ENCODE measurements at regions not wholly inside any gene's neighbourhood (a gene's known extent, or its start where the extent isn't known, plus 50 kb on each side); places are given as distances from the start of the nearest gene placed in this dataset.
"Not testable (repeated sequence)": the region's sequence is repeated elsewhere in the genome, so short reads cannot be mapped to it uniquely, and the experiment has no call there.

DNA sequence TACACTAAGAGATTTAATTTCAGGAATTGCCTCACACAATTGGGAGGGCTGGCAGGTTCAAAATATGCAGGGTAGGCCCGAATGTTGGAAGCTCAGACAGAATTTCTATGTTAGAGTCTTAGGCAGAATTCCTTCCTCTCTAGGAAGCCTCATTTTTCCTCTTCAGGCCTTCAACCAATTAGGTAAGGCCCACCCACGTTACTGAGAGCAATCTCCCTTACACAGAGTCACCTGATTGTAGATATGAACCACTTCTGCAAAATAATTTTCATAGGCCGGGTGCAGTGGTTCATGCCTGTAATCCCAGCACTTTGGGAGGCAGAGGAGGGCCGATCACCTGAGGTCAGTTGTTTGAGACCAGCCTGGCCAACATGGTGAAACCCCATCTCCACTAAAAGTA, 50.2 kb upstream of the HIVEP1 start:
- DNase-seq (no peak), ATAC-seq (no peak)
- H3K4me3 Mint-ChIP-seq = no peak overlapping the region
- no peak overlapping the region for H3K27ac Mint-ChIP-seq
- H3K36me3 Mint-ChIP-seq = no peaks in the 10 kb centered on the region
- CTCF ChIA-PET = no interaction called here
- H3K9me3 Mint-ChIP-seq (ENCODE audit: low read depth) = no peaks in the 10 kb centered on the region
- peaks cover 2% of the 10 kb centered on the region for H3K27me3 Mint-ChIP-seq
- H3K4me1 Mint-ChIP-seq = no peaks in the 10 kb centered on the region

- CTCF ChIA-PET = no interaction called here
- Mint-ChIP-seq H3K27me3 (peaks cover 4% of the 10 kb centered on the region), H3K9me3 (ENCODE audit: low read depth) (no peaks in the 10 kb centered on the region), H3K27ac (no peak overlapping the region), H3K36me3 (no peaks in the 10 kb centered on the region), H3K4me1 (no peaks in the 10 kb centered on the region), H3K4me3 (no peak overlapping the region)
- ATAC-seq (no peak), DNase-seq (no peak)
Observed at GRCh38 chr6:11960909-11961779, 51.0 kb upstream of the HIVEP1 start.

DNA sequence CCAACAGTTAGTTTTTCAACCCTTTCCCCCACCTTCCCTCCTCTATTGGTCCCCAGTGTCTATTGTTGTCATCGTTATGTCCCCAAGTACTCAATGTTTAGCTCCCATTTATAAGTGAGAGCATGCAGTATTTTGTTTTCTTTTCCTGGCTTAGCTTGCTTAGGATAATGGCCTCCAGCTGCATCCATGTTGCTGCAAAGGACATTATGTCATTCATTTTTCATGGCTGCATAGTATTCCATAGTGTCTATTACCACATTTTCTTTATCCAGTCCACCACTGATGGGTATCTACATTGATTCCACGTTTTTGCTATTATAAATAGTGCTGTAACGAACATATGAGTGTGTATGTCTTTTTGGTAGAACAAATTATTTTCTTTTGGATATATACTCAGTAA, 55.3 kb upstream of the HIVEP1 start:
- no peaks in the 10 kb centered on the region for H3K4me1 Mint-ChIP-seq
- CTCF ChIA-PET = no interaction called here
- H3K4me3 Mint-ChIP-seq = no peak overlapping the region
- ATAC-seq = no peak
- DNase-seq = no peak
- no peaks in the 10 kb centered on the region for H3K36me3 Mint-ChIP-seq
- no peaks in the 10 kb centered on the region for H3K9me3 Mint-ChIP-seq (ENCODE audit: low read depth)
- H3K27me3 Mint-ChIP-seq = peaks cover 11% of the 10 kb centered on the region
- H3K27ac Mint-ChIP-seq = no peak overlapping the region

DNA sequence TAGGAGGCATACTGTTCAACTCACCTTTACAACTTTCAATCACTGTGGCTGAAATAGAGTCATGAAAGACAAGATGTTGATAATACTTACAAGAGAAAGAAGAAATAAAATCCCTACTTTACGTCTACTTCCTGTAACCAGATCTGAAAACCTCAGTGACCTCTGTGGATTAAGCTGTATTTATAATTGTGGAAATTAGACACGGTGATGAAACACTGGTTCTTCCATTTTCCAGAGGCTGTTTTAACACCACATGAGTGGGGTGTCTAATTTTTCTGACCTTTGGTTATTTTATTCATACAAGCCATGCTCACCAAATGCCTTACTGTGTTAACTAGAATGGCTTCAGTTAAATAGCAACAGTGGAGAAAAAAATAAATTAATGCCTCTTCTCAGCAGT, 58.5 kb upstream of the HIVEP1 start:
- Mint-ChIP-seq H3K4me1 (no peaks in the 10 kb centered on the region), H3K36me3 (no peaks in the 10 kb centered on the region), H3K4me3 (no peak overlapping the region), H3K27ac (no peak overlapping the region), H3K9me3 (ENCODE audit: low read depth) (no peaks in the 10 kb centered on the region), H3K27me3 (peaks cover 12% of the 10 kb centered on the region)
- no peak for DNase-seq
- ATAC-seq = no peak
- CTCF ChIA-PET = no interaction called here

GRCh38 chr6:11952316-11952715, 59.8 kb upstream of the HIVEP1 start:
- Mint-ChIP-seq H3K9me3 (ENCODE audit: low read depth) (no peaks in the 10 kb centered on the region), H3K4me1 (no peaks in the 10 kb centered on the region), H3K36me3 (no peaks in the 10 kb centered on the region), H3K27me3 (peaks cover 12% of the 10 kb centered on the region), H3K4me3 (no peak overlapping the region), H3K27ac (no peak overlapping the region)
- ATAC-seq (no peak), DNase-seq (no peak)
- CTCF ChIA-PET = interaction anchor here (0.8 kb wide), 1 partner anchor 297 kb away, joined by 5 read pairs; no protein-coding TSS in a partner anchor

- CTCF ChIA-PET = no interaction called here
- no peaks in the 10 kb centered on the region for H3K9me3 Mint-ChIP-seq (ENCODE audit: low read depth)
- ATAC-seq (no peak), DNase-seq (no peak)
- H3K27ac Mint-ChIP-seq = no peak overlapping the region
- H3K36me3 Mint-ChIP-seq = no peaks in the 10 kb centered on the region
- H3K4me3 Mint-ChIP-seq = no peak overlapping the region
- H3K4me1 Mint-ChIP-seq = no peaks in the 10 kb centered on the region
- H3K27me3 Mint-ChIP-seq = peaks cover 12% of the 10 kb centered on the region
Observed at GRCh38 chr6:11951868-11952267, 60.2 kb upstream of the HIVEP1 start.

DNA sequence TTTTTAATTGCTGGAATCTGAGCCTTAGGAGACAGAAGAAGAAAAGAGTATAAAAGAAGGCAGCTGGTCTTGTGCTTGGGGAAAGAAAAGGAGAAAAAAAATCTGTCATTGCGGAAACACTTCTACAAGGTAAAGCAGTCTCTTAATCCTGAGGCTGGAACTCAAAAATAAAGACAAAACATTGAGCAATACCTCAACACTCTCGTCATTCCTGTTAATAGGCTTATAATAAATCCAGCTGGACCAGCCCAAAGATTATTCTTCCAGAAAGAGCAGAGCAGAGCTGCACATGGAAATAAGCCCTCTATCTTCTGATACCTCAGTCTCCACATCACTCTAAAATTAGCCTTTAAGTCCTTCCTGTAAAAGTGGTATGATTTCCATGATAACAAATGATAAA, 62.0 kb upstream of the HIVEP1 start:
- no peaks in the 10 kb centered on the region for H3K9me3 Mint-ChIP-seq (ENCODE audit: low read depth)
- no peak overlapping the region for H3K27ac Mint-ChIP-seq
- H3K4me3 Mint-ChIP-seq = no peak overlapping the region
- CTCF ChIA-PET = no interaction called here
- no peak for DNase-seq
- no peaks in the 10 kb centered on the region for H3K4me1 Mint-ChIP-seq
- peaks cover 10% of the 10 kb centered on the region for H3K27me3 Mint-ChIP-seq
- no peak for ATAC-seq
- H3K36me3 Mint-ChIP-seq = no peaks in the 10 kb centered on the region

DNA sequence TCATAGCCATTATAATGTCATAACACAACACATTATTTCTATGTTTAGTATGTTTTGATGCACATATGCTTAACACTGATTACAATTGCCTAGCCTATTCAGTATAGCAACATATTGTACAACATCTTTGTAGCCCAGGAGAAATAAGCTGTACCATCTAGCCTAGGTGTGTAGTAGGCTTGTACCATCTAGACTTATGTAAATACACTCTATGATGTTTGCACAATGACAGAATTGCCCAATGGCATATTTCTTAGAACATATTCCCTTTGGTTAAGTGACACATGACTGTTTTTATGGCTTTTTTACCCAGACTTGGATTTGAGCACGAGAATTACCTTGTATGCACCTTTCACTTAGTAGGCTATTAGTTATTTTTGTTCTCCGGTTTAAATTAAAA, 64.5 kb upstream of the HIVEP1 start:
- no peaks in the 10 kb centered on the region for H3K9me3 Mint-ChIP-seq (ENCODE audit: low read depth)
- no peak overlapping the region for H3K4me3 Mint-ChIP-seq
- no peak for ATAC-seq
- no peaks in the 10 kb centered on the region for H3K4me1 Mint-ChIP-seq
- H3K36me3 Mint-ChIP-seq = no peaks in the 10 kb centered on the region
- H3K27ac Mint-ChIP-seq = no peak overlapping the region
- DNase-seq = no peak
- peaks cover 8% of the 10 kb centered on the region for H3K27me3 Mint-ChIP-seq
- CTCF ChIA-PET = no interaction called here

- no peaks in the 10 kb centered on the region for H3K4me1 Mint-ChIP-seq
- DNase-seq (no peak), ATAC-seq (no peak)
- no peak overlapping the region for H3K27ac Mint-ChIP-seq
- peaks cover 4% of the 10 kb centered on the region for H3K27me3 Mint-ChIP-seq
- H3K9me3 Mint-ChIP-seq (ENCODE audit: low read depth) = no peaks in the 10 kb centered on the region
- no peaks in the 10 kb centered on the region for H3K36me3 Mint-ChIP-seq
- CTCF ChIA-PET = no interaction called here
- H3K4me3 Mint-ChIP-seq = no peak overlapping the region
Observed at GRCh38 chr6:11947063-11947462, 65.0 kb upstream of the HIVEP1 start.

- H3K36me3 Mint-ChIP-seq = no peaks in the 10 kb centered on the region
- CTCF ChIA-PET = no interaction called here
- no peak overlapping the region for H3K4me3 Mint-ChIP-seq
- no peaks in the 10 kb centered on the region for H3K27me3 Mint-ChIP-seq
- DNase-seq (no peak), ATAC-seq (no peak)
- H3K27ac Mint-ChIP-seq = no peak overlapping the region
- no peaks in the 10 kb centered on the region for H3K9me3 Mint-ChIP-seq (ENCODE audit: low read depth)
- no peaks in the 10 kb centered on the region for H3K4me1 Mint-ChIP-seq
Observed at GRCh38 chr6:11944111-11944510, 68.0 kb upstream of the HIVEP1 start.

GRCh38 chr6:11943060-11943459, 69.1 kb upstream of the HIVEP1 start:
- CTCF ChIA-PET = no interaction called here
- H3K9me3 Mint-ChIP-seq (ENCODE audit: low read depth) = no peaks in the 10 kb centered on the region
- H3K27me3 Mint-ChIP-seq = no peaks in the 10 kb centered on the region
- H3K36me3 Mint-ChIP-seq = no peaks in the 10 kb centered on the region
- no peaks in the 10 kb centered on the region for H3K4me1 Mint-ChIP-seq
- no peak for DNase-seq
- no peak for ATAC-seq
- H3K4me3 Mint-ChIP-seq = no peak overlapping the region
- no peak overlapping the region for H3K27ac Mint-ChIP-seq

GRCh38 chr6:11942185-11942864, 69.8 kb upstream of the HIVEP1 start:
- H3K9me3 Mint-ChIP-seq (ENCODE audit: low read depth) = no peaks in the 10 kb centered on the region
- CTCF ChIA-PET = no interaction called here
- H3K4me3 Mint-ChIP-seq = no peak overlapping the region
- no peaks in the 10 kb centered on the region for H3K27me3 Mint-ChIP-seq
- no peaks in the 10 kb centered on the region for H3K36me3 Mint-ChIP-seq
- H3K4me1 Mint-ChIP-seq = no peaks in the 10 kb centered on the region
- DNase-seq (no peak), ATAC-seq (no peak)
- H3K27ac Mint-ChIP-seq = no peak overlapping the region

GRCh38 chr6:11940532-11941166, 71.5 kb upstream of the HIVEP1 start:
- ATAC-seq; H3K4me3 Mint-ChIP-seq; DNase-seq; H3K4me1 Mint-ChIP-seq; H3K27me3 Mint-ChIP-seq; CTCF ChIA-PET; H3K9me3 Mint-ChIP-seq (ENCODE audit: low read depth); H3K36me3 Mint-ChIP-seq; H3K27ac Mint-ChIP-seq: not testable (repeated sequence)

DNA sequence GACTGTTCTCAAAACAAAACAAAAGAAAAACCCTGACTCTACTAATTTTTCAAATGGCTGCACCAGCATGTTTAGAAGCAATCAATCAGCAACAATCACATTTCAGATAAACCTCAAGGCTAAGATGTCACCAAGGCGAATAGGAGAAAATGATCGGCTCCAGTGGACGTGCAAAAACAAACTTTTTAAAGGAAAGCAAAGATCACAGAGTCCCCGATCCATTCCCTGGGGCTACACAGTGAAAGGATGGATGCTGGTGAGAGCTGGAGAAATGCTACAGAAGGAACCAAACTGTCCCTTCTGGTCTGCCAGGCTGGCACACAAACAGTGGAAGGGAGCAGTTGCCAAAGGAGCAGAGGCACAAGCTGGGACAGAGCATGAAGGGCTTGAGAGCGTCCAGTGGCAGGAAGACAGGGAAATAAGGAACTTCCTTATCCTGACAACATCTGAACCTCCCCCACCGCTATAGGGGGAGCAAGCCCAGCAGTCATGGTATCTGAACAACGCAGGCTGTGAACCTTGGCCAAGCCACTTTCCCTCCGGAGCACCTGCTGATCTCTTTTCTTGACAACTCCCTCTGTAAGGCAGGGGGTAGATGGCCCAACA, 73.7 kb upstream of the HIVEP1 start:
- CTCF ChIA-PET = no interaction called here
- Mint-ChIP-seq H3K9me3 (ENCODE audit: low read depth) (no peaks in the 10 kb centered on the region), H3K27ac (no peak overlapping the region), H3K4me1 (no peaks in the 10 kb centered on the region), H3K27me3 (no peaks in the 10 kb centered on the region), H3K36me3 (no peaks in the 10 kb centered on the region), H3K4me3 (no peak overlapping the region)
- DNase-seq (no peak), ATAC-seq (no peak)
